ENCODE measurements at regions not wholly inside any gene's neighbourhood (a gene's known extent, or its start where the extent isn't known, plus 50 kb on each side); places are given as distances from the start of the nearest gene placed in this dataset.

- Histone ChIP-seq H3K36me3 (replicated peaks in 1 of 2) (no peaks in the 10 kb centered on the region), H3K27ac (no peak overlapping the region), H3K9me3 (replicated peaks in 1 of 3) (no peaks in the 10 kb centered on the region), H3K4me1 (replicated peaks in 1 of 2) (no peaks in the 10 kb centered on the region), H3K4me3 (no peak overlapping the region), H3K27me3 (no peaks in the 10 kb centered on the region)
- TF ChIP-seq POLR2A (IDR thresholded peaks at IDR 0.05) (no peak), CTCF (IDR thresholded peaks at IDR 0.05) (no peak)
- no peak for DNase-seq
- intact Hi-C loops (cut with DNase I), result no loop called here
- WGBS, 4 donors, result 30 to 36% (median 31%) methylated on average over 4 to 5 of the region's 5 CpGs
Measured at GRCh38 chrX:22536746-22537304, 264.1 kb downstream of the CBLL2 start.

- DNase-seq, result no peak
- WGBS, 4 donors, result 80 to 92% (median 82%) methylated on average over 4 of the region's 4 CpGs
- no peak overlapping the region for H3K27ac ChIP-seq
- H3K4me3 ChIP-seq, result no peak overlapping the region
- H3K27me3 ChIP-seq, result no peaks in the 10 kb centered on the region
- H3K4me1 ChIP-seq (replicated peaks in 1 of 2), result no peaks in the 10 kb centered on the region
- intact Hi-C loops (cut with DNase I), result no loop called here
- H3K36me3 ChIP-seq (replicated peaks in 1 of 2), result no peaks in the 10 kb centered on the region
- TF ChIP-seq CTCF (IDR thresholded peaks at IDR 0.05), result no peak
- TF ChIP-seq POLR2A (IDR thresholded peaks at IDR 0.05), result no peak
- no peaks in the 10 kb centered on the region for H3K9me3 ChIP-seq (replicated peaks in 1 of 3)
Measured at GRCh38 chrX:22538580-22538979, 265.9 kb downstream of the CBLL2 start.

GRCh38 chrX:22541926-22542325 is 269.2 kb downstream of the CBLL2 start:
- intact Hi-C loops (cut with DNase I), result no loop called here
- no peaks in the 10 kb centered on the region for H3K27me3 ChIP-seq
- 46 to 59% (median 53%) methylated on average over 5 of the region's 5 CpGs for WGBS, 4 donors

GRCh38 chrX:22542641-22543040 is 269.9 kb downstream of the CBLL2 start:
- WGBS, 4 donors, result 69 to 78% (median 77%) methylated on average over 3 of the region's 3 CpGs
- TF ChIP-seq POLR2A (IDR thresholded peaks at IDR 0.05), result no peak
- TF ChIP-seq CTCF (IDR thresholded peaks at IDR 0.05), result no peak

More at GRCh38 chrX:22541926-22542325, 269.2 kb downstream of the CBLL2 start:
- no peak for DNase-seq
- TF ChIP-seq CTCF (IDR thresholded peaks at IDR 0.05) (no peak), POLR2A (IDR thresholded peaks at IDR 0.05) (no peak)
- Histone ChIP-seq H3K27ac (no peak overlapping the region), H3K4me3 (no peak overlapping the region), H3K36me3 (replicated peaks in 1 of 2) (no peaks in the 10 kb centered on the region), H3K4me1 (replicated peaks in 1 of 2) (no peaks in the 10 kb centered on the region), H3K9me3 (replicated peaks in 1 of 3) (no peaks in the 10 kb centered on the region)

More at GRCh38 chrX:22542641-22543040, 269.9 kb downstream of the CBLL2 start:
- Histone ChIP-seq H3K36me3 (replicated peaks in 1 of 2) (no peaks in the 10 kb centered on the region), H3K9me3 (replicated peaks in 1 of 3) (no peaks in the 10 kb centered on the region), H3K27ac (no peak overlapping the region), H3K4me1 (replicated peaks in 1 of 2) (no peaks in the 10 kb centered on the region), H3K27me3 (no peaks in the 10 kb centered on the region), H3K4me3 (no peak overlapping the region)
- DNase-seq, result no peak
- intact Hi-C loops (cut with DNase I), result no loop called here

Data from adrenal gland (tissue), 9 donors.